Midbrain (tissue), 1 donor: ENCODE measurements at regions not wholly inside any gene's neighbourhood (a gene's known extent, or its start where the extent isn't known, plus 50 kb on each side); places are given as distances from the start of the nearest gene placed in this dataset.

Experiments used
- DNase-seq: peaks from one replicate; lab custom pipeline; 2025; lab: John Stamatoyannopoulos, UW

- DNase-seq, result no peak
These were observed 347.1 kb downstream of the TNS1 start for GRCh38 chr2:217655651-217656050.

- no peak for DNase-seq
These were observed 348.6 kb downstream of the TNS1 start for GRCh38 chr2:217654168-217654567.

GRCh38 chr2:217652761-217653639 lies 349.8 kb downstream of the TNS1 start:
- peak; percentile 63 for DNase-seq

GRCh38 chr2:217650716-217651360 lies 352.0 kb downstream of the TNS1 start:
- peak; percentile 67 for DNase-seq

- no peak for DNase-seq
These were observed 352.6 kb downstream of the TNS1 start for GRCh38 chr2:217650229-217650628.

GRCh38 chr2:217647925-217648324 lies 354.9 kb downstream of the TNS1 start:
- no peak for DNase-seq

GRCh38 chr2:217647226-217647625 lies 355.6 kb downstream of the TNS1 start:
- no peak for DNase-seq

- no peak for DNase-seq
These were observed 356.9 kb downstream of the TNS1 start for GRCh38 chr2:217645896-217646295.

GRCh38 chr2:217643789-217644301 lies 358.9 kb downstream of the TNS1 start:
- DNase-seq, result peak; percentile 12

GRCh38 chr2:217642944-217643343 lies 359.9 kb downstream of the TNS1 start:
- DNase-seq, result no peak

GRCh38 chr2:217641960-217642359 lies 360.8 kb downstream of the TNS1 start:
- DNase-seq, result no peak

- no peak for DNase-seq
These were observed 363.3 kb downstream of the TNS1 start for GRCh38 chr2:217639481-217639880.

GRCh38 chr2:217638533-217638932 lies 364.3 kb downstream of the TNS1 start:
- DNase-seq, result no peak

GRCh38 chr2:217638031-217638430 lies 364.8 kb downstream of the TNS1 start:
- no peak for DNase-seq

- DNase-seq, result no peak
These were observed 365.7 kb downstream of the TNS1 start for GRCh38 chr2:217636991-217637561.

GRCh38 chr2:217636578-217636977 lies 366.2 kb downstream of the TNS1 start:
- no peak for DNase-seq

GRCh38 chr2:217634871-217635270 lies 367.9 kb downstream of the TNS1 start:
- DNase-seq, result no peak

GRCh38 chr2:217632043-217632442 lies 370.8 kb downstream of the TNS1 start:
- DNase-seq, result peak; percentile 47

- DNase-seq, result no peak
These were observed 371.7 kb downstream of the TNS1 start for GRCh38 chr2:217631115-217631514.

- DNase-seq, result no peak
These were observed 373.4 kb downstream of the TNS1 start for GRCh38 chr2:217629347-217629746.

- DNase-seq, result no peak
These were observed 374.7 kb downstream of the TNS1 start for GRCh38 chr2:217628061-217628460.

- no peak for DNase-seq
These were observed 375.9 kb downstream of the TNS1 start for GRCh38 chr2:217626926-217627325.
